ENCODE measurements at regions not wholly inside any gene's neighbourhood (a gene's known extent, or its start where the extent isn't known, plus 50 kb on each side); places are given as distances from the start of the nearest gene placed in this dataset.
"Not testable (repeated sequence)": the region's sequence is repeated elsewhere in the genome, so short reads cannot be mapped to it uniquely, and the experiment has no call there.

- no peak for DNase-seq
These were observed 103.6 kb downstream of the OTOL1 start for GRCh38 chr3:161600173-161600572.

DNA sequence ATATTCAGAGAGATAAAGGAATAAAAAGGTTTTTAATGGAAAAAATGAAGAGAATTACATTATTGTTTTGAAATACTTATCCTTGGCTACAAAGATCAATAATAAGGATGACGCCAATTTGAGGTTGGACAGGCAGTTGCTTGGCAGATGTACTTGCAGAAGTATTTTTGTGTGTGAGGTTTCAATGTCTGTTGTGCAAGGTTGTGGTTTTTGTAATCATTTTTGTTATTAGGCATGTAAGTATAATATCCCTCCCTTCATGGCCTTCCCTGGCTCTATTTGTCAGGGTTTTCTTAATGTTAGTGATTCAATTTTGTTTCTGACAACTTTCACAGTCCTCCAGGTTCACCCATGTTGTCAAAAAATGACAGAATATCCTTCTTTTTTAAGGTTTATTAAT lies 105.9 kb downstream of the OTOL1 start:
- no peak for DNase-seq

DNA sequence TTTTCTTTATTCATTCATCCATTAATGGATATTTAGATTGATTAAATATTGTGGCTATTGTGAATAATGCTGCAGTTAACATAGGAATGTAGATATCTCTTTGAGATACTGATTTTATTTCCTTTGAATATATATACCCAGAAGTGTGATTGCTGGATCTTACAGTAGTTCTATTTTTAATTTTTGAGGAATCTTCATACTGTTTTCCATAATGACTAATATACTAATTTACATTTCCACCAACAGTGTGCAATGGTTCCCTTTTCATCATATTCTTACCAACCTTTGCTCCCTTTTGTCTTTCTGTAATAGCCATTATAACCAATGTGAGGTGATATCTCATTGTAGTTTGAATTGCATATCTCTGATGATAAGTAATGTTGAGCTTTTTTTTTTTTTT lies 106.3 kb downstream of the OTOL1 start:
- no peak for DNase-seq

GRCh38 chr3:161607056-161607455 lies 110.4 kb downstream of the OTOL1 start:
- DNase-seq: no peak

GRCh38 chr3:161619351-161619750 lies 122.7 kb downstream of the OTOL1 start:
- no peak for DNase-seq

DNA sequence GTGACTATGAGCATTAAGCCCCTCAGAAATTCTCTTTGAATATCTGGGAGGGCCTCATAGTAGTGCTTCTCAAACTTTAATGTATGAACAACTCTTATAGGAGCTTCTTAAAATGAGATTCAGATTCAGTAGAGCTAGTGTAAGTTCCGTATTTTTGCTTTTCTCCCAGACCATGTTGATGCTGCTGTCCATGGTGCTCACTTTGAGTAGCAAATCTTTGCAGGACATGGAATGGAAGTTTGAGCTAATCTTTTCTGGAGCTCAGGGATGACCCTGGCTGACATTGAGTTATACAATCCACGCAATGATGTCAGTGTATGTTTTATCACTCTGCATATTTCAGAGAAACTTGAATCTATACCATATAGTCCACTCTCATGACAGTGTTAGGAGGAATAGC lies 134.2 kb downstream of the OTOL1 start:
- no peak for DNase-seq

GRCh38 chr3:161631536-161631935 lies 134.9 kb downstream of the OTOL1 start:
- no peak for DNase-seq

- no peak for DNase-seq
These were observed 141.0 kb downstream of the OTOL1 start for GRCh38 chr3:161637559-161637958.

DNA sequence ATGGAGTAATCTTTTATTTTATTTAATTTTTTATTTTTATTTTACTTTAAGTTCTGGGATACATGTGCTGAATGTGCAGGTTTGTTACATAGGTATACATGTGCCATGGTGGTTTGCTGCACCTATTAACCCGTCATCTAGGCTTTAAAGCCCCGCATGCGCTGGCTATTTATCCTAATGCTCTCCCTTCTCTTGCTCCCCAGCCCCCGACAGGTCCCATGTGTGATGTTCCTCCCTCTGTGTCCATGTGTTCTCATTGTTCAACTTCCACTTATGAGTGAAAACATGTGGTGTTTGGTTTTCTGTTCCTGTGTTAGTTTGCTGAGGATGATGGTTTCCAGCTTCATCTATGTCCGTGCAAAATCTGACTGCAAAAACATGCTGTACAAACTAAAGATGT lies 142.5 kb downstream of the OTOL1 start:
- not testable (repeated sequence) for DNase-seq

DNA sequence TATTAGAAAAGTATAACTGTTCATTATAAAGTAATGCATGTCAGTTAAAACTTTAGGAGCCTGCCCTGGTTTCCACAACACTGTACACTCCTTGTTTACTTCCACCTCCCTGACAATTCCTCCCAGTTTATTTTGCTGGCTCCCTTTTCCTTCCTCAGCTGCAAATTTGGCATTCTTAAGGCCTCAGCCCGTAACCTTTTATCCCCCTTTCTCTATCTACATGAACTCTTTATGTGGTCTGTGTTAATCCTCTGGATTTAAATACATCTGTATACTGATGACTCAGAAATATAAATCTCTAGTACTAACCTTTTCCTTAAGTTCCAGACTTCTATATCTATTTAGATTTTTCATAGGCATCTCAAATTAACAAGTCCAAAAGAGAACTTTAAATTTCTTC lies 143.6 kb downstream of the OTOL1 start:
- DNase-seq: no peak

GRCh38 chr3:161641287-161641686 lies 144.7 kb downstream of the OTOL1 start:
- DNase-seq: no peak

- no peak for DNase-seq
These were observed 148.5 kb downstream of the OTOL1 start for GRCh38 chr3:161644891-161645635.

GRCh38 chr3:161647936-161648470 lies 151.4 kb downstream of the OTOL1 start:
- DNase-seq: no peak

DNA sequence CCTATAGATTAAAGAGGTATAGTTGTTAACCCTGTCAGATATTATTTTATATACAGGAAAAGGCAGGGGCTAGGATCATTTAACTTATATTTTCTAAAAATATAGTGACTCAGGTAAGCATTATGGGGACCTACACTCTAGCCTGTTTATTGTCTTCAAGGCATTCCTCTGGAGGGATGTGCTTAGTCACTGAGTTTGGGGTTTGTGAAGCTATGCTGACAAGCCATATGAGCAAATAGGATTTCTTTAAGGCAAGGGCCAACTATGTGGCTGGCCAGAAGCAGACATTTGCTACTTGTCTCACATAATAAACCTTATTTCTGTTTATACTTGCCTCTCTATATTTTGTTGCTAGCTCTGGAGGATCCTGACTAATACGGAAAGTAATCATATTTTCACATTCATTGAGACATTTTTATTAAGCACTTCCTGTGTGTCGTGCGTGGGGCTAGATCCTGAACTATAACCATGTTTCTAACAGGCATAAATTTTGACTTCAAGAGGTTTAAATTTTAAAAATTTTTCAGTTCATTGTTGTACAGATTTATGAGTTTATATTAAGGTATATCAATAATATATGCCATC lies 153.4 kb downstream of the OTOL1 start:
- DNase-seq: no peak

- DNase-seq: no peak
These were observed 161.2 kb downstream of the OTOL1 start for GRCh38 chr3:161657786-161658185.

- no peak for DNase-seq
These were observed 174.5 kb downstream of the OTOL1 start for GRCh38 chr3:161671141-161671540.

GRCh38 chr3:161672478-161672877 lies 175.9 kb downstream of the OTOL1 start:
- DNase-seq: no peak

GRCh38 chr3:161673866-161674265 lies 177.3 kb downstream of the OTOL1 start:
- no peak for DNase-seq

GRCh38 chr3:161674402-161674801 lies 177.8 kb downstream of the OTOL1 start:
- no peak for DNase-seq

DNA sequence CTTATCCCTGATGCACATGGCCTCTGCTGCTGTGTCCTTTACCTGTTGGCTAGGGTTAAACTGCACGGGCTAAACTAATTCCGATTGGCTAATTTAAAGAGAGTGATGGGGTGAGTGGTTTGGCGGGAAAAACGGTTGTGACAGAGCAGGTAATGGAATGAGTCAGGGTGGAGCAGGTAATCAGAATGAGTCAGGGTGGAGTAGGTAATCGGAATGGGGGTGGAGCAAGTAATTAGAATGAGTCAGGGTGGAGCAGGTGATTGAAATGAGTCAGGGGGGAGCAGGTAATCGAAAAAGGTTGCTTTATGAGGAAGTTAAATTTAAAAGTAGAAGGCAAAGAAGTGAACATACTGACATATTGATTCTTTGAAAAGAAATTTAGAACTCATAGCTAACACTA lies 185.2 kb downstream of the OTOL1 start:
- not testable (repeated sequence) for DNase-seq

DNA sequence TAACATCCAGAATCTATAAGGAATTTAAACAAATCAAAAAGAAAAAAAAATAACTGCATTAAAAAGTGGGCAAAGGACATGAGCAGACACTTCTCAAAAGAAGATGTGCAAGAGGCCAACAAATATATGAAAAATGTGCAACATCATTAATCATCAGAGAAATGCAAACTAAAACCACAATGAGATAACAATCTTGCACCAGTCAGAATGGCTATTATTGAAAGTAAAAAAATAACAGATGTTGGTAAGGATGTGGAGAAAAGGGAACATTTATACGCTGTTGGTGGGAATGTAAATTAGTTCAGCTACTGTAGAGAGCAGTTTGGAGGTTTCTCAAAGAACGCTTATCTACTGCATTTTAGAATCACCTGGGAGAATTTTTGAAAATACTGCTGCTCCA lies 186.1 kb downstream of the OTOL1 start:
- DNase-seq: no peak

DNA sequence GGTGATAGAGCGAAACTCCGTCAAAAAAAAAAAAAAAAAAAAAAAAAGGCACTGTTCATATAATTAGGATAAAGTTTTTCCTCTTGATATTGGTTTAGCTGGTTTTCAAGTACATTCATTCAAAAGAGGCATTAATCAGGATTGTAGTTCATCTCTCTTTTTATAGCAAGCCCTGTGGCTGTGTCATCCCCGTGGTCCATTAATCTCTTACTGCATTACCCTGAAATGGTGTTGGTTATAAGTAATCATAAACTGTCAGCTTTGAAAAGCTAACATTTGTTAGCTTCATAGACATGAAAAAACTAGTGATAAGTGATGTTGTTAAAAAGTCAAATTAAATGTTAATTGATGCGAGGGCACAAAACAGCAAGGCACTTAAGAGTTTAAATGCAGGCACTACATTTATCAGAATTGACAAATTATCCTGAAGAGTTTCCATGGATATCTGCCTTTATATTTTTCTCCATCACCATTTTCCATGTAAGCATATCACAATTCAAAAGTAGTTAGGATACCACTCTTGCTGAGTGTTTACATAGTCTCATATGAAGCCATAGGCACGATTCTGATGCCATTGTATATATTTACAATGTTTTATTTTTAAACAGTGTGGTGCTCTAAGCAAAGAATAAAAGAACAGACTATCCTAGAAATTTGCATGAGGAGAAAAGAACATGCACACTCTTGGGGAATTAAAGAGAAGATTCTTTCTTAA lies 193.1 kb downstream of the OTOL1 start:
- no peak for DNase-seq

- no peak for DNase-seq
These were observed 193.7 kb downstream of the OTOL1 start for GRCh38 chr3:161690299-161690620.

DNA sequence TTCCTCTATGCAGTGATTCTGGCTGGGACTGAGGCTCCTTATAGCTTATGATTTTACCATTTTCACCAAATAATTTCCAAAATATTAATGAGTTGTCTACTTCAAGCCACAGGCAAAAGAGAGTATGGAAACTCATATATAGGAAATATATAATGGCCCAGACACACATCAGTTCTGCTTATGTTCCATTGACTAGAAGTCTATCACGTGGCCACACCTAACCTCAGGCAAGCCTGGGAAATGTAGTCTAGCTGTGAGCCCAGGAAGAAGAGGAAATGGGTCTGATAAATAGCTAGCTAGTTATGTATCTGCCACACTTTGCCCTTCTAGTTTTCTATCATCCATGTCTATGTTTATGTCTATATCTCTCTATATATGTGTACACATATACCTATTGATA lies 195.1 kb downstream of the OTOL1 start:
- no peak for DNase-seq
